ENCODE measurements at regions not wholly inside any gene's neighbourhood (a gene's known extent, or its start where the extent isn't known, plus 50 kb on each side); places are given as distances from the start of the nearest gene placed in this dataset.

DNA sequence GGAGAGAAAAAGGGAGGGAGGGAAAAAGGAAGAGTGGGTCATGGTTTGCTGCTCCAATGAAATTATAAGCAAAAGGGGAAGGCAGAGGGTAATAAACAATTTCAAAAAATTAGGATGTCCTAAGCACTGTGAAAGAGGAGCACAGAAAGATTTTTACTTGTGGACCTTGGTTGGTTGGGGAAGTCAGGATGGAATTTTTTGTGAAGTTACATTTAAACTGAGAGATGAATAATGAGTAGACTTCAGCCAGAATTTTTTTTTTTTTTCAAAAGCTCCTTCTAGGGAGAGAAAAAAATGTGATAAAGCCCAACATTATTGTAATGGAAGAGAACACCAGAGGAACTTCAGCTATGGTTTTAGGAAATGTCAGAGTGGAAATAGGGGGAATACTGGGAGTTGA lies 515.9 kb upstream of the PAPPA start:
- no peak for TF ChIP-seq POLR2AphosphoS5 (IDR thresholded peaks at IDR 0.05)
- TF ChIP-seq, protein P1, sequence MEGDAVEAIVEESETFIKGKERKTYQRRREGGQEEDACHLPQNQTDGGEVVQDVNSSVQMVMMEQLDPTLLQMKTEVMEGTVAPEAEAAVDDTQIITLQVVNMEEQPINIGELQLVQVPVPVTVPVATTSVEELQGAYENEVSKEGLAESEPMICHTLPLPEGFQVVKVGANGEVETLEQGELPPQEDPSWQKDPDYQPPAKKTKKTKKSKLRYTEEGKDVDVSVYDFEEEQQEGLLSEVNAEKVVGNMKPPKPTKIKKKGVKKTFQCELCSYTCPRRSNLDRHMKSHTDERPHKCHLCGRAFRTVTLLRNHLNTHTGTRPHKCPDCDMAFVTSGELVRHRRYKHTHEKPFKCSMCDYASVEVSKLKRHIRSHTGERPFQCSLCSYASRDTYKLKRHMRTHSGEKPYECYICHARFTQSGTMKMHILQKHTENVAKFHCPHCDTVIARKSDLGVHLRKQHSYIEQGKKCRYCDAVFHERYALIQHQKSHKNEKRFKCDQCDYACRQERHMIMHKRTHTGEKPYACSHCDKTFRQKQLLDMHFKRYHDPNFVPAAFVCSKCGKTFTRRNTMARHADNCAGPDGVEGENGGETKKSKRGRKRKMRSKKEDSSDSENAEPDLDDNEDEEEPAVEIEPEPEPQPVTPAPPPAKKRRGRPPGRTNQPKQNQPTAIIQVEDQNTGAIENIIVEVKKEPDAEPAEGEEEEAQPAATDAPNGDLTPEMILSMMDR (IDR thresholded peaks at IDR 0.05) = no peak
- TF ChIP-seq POLR2A (IDR thresholded peaks at IDR 0.05) = no peak
